Mammary epithelial cell (primary cell): ENCODE measurements at regions not wholly inside any gene's neighbourhood (a gene's known extent, or its start where the extent isn't known, plus 50 kb on each side); places are given as distances from the start of the nearest gene placed in this dataset.

Experiments used
- CTCF ChIP-seq, 2 donors: IDR thresholded peaks in 1 of 2; conservative IDR thresholded peaks in 1 of 2; 2 replicates each; pipeline ENCODE4 v1.5.1; 2011 to 2012; ENCODE audit warnings: inconsistent platforms in 2 of 2, low read length in 2 of 2, mild to moderate bottlenecking in 2 of 2, control low read depth in 1 of 2, low read depth in 1 of 2; ENCODE audit not compliant: insufficient read depth in 1 of 2; ENCODE audit errors: extremely low read depth in 1 of 2
- EZH2 ChIP-seq: IDR thresholded peaks from 2 replicates; pipeline ENCODE4 v1.6.1; 2012; ENCODE audit warnings: low read length, inconsistent platforms, borderline replicate concordance

- TF ChIP-seq CTCF (conservative IDR thresholded peaks at IDR 0.05 in 1 of 2, IDR thresholded peaks at IDR 0.05 in 1 of 2; ENCODE audit: extremely low read depth in 1 of 2, insufficient read depth in 1 of 2, low read depth in 1 of 2, low read length in 2 of 2) (no peak), EZH2 (no peak)
Observed at GRCh38 chr5:20102293-20102692, 114.3 kb upstream of the CDH18 start.
